MV-4-11 (cell line): ENCODE measurements at regions not wholly inside any gene's neighbourhood (a gene's known extent, or its start where the extent isn't known, plus 50 kb on each side); places are given as distances from the start of the nearest gene placed in this dataset.
"Not testable (repeated sequence)": the region's sequence is repeated elsewhere in the genome, so short reads cannot be mapped to it uniquely, and the experiment has no call there.

Source experiments
- DNase-seq: peaks from one replicate; lab custom pipeline; 2025; lab: John Stamatoyannopoulos, UW

- DNase-seq = no peak
Measured at GRCh38 chr20:4350096-4350495, 101.0 kb upstream of the ADRA1D start.

DNA sequence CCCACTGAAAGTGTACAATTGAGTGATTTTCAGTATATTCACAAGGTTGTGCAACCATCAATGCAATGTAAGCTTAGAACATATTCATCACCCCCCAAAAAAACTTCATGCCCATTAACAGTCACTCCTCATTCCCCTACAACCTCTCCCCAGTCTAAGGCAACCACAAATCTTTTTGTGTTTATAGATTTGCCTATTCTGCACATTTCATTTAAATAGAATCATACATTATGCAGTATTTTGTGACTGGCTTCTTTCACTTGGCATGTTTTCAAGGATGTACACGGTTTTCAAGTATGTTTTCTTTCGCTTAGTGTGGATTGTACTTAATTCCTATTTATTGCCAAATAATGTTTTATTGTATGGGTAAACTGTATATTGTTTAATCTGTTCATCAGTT is 95.6 kb upstream of the ADRA1D start:
- DNase-seq = no peak

GRCh38 chr20:4342609-4343008 is 93.5 kb upstream of the ADRA1D start:
- no peak for DNase-seq

DNA sequence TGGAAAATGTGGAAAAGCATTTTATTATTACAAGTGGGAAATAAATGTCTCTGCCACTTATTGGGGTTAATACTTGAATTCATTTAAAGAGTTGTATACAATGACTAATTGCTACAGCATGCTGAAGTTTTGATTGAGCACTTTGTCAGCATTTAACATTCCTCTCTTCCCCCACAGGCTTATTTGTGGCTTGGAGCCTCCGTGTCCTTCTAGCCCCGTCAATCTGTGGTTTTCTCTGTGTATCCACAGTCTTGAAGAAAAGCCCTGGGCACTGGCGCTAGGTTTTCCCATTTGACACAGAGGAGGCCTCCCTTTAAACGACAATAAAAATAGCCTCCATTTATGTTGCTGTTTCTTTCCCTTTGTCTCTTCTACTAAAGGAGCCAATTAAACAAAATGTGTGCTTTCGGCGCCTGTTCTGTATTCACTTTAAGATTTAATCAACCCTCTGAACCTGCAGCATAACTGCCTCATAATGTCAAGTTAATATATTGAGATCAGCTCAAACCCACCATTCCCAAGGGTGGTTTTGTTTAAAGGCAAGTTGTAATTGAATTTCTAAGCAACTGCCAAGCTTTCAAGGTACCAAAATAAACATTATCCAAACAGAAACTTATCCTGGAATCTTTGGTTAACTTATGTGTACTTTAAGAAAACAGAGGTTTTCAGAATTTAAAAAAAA is 92.9 kb upstream of the ADRA1D start:
- peak; percentile 25 for DNase-seq

DNA sequence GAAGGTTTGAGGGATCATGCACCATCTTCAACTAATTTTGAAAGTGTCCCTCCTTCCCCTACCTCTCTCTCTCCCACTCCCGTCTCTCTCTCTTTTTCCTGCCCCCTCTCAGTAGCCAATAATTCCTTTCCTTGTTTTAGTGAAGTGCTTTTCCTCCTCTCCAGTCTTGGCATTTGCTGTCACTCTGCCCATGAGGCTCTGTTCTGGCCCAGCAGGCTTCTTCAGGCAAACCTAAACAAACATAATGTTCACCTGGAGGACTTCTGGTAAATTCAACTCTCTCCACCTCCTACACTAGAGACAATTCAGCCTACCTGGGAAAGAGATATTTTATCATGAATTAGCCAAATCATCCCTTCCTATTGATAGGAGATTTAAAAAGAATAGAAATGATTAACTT is 86.6 kb upstream of the ADRA1D start:
- no peak for DNase-seq

DNA sequence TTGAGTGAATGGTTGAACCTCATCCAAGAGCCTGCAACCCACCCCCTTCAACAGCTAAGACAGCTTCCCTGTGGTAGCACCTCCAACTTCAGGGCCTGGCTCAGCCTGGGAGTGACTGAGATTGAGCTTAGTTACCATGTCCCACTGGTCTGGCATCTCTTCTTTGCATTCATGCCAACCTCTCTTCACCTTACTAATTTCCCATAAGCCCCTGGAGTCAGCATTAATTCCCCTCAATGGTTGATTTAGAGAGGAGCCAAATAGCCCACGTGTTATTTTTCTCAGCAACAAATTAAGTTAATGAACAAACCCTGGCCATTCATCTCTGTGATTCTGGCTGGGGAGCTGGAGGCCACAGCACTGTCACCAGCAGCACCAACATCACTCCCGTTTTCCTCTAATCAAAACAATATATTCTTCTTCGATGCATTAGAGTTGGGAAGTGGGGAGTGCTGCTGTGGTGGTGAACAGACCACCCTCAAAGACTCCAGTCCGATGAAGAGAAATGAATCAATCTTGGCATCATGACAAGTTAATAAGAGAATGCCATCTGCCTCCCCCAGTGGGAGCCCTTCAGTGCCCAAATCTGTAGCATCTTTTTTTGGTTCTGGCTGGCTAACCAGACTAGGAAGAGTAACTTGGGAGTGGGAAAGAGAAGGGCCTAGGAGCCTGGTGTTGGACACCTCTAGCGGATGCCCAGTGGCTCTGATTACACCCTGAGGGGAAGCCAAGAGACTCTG is 83.2 kb upstream of the ADRA1D start:
- no peak for DNase-seq

DNA sequence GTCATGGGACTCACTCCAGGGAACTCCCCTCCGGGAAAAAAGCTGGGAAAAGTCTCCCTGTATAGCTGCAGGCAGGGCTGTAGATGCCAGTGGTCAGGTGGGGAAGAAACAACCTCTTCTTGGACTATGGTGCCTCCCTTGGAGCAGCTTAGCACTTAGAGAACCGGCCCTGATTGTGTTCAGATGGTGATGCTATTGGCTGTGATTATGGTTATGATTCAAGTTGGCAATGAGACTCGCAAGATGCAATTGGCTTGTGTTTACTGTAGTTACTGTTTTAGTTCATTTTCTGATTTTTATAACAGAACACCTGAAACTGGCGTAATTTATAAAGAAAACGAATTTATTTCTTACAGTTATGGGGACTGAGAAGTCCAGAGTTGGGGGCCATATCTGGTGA is 80.9 kb upstream of the ADRA1D start:
- DNase-seq = no peak

DNA sequence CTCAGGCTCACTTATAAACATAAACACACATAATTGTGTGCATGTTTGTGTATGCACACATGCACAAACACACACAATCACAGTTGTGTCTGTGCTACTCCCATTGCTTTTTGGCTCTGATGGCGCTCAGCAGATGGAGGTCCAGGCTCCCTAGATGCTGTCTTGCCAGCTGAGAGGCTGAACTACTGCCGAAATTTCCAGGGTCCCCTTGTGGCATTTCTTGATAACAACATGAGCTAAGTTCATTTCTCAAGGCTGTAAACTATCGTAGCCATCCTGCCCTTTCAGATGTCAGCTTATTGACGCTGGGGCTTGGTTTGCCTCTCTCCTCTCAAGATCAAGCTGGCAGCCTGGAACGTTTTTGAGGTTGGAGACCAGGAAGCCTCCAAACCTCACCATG is 80.1 kb upstream of the ADRA1D start:
- peak; percentile 21 for DNase-seq

- DNase-seq = no peak
Measured at GRCh38 chr20:4328541-4328940, 79.5 kb upstream of the ADRA1D start.

GRCh38 chr20:4327956-4328355 is 78.9 kb upstream of the ADRA1D start:
- DNase-seq = no peak

GRCh38 chr20:4326195-4327065 is 77.3 kb upstream of the ADRA1D start:
- DNase-seq = peak; percentile 43

DNA sequence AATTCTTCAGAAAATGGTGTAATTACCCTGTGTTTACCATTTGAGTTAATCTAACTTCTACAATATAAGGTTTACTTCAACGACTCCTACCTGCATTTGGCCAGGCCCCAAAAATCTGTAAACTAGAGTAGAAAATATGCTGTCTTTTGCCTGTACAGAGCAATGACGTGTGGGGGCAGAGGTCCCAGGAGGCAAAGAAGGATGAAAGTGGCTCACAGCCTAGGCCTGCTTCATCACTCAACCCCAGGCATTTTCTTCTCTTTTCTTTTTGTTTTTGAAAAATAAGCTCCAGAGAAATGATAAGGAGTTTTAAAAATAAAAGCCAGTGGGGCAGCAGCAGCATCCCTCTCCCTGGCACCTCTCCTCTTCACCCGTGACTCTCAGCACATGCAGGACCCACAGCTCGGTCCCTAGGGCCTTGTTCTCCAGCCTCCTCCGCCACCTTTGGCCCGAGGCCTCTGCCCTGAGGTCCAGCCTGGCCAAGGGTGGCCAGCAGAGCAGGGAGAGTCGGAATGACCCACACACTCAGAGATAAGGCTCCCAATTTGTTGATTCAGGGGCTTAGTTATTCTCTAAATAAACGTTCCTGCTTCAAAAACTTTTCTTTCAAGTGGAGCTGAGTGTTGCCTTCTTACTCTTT is 76.6 kb upstream of the ADRA1D start:
- DNase-seq = no peak

DNA sequence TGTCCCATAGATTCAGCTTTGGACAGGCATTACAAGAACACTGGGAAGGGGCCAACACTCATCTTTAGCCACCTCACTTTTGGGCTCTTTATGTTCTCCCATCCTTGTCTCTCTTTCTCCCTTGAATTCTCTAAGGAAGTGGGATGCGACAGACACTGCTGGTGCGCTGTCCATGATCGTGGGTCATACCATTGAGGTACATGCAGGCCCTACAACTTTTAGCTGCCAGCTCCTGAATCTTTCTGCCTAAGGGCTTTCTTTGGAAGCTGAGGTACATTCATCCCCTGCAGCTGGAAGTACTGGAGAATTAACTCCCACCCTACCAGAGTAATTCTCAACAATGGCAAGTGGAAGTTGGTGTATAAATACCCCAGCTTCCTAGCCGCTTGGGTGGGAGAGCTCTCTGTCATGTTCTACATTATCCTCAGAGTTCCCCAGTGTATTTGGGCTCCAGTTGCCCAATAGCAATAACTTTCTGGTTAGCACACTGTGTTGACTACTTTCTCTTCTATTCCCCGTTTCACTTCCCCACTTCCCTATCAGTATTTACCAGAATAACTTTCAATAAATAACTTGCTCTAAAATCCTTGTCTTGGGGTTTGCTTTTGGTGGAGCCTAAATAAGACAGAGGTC is 75.6 kb upstream of the ADRA1D start:
- peak; percentile 94 for DNase-seq

DNA sequence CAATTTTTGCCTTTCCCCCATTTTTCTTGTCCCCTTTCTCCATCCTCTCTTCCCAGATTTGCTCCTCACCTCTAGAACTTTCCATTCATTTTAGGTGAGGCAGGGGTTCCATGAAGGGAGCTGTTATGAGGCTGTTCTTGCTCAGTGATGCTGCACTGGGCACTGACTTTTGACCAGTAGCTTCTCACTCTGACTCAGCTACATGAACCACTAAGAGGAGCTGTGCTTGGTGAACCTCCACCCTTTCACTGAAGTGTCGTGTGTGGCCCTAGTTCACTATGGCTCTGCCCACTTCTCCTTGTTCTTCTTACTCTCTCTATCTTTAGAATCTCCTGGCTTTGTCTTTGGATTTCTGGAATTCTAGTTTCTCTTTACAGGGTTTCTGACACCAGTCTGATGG is 73.4 kb upstream of the ADRA1D start:
- DNase-seq = peak; percentile 8

DNA sequence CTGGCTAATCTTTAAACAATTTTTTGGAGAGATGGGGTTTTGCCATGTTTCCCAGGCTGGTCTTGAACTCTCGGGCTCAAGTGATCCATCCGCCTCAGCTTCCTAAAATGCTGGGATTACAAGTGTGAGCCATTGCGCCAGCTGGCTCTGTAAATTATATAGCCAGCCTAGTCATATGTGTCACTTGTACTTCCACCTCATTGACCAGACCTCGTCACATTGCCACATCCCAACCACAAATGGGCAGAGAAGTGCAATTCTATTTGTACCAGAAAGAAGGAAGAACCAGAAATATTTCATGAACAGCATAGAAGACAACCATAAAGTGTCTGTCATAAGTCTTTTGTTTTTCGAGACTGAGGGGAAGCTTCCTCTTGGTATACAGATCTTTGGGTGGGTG is 71.2 kb upstream of the ADRA1D start:
- DNase-seq = peak; percentile 100

GRCh38 chr20:4318891-4319290 is 69.8 kb upstream of the ADRA1D start:
- DNase-seq = no peak

DNA sequence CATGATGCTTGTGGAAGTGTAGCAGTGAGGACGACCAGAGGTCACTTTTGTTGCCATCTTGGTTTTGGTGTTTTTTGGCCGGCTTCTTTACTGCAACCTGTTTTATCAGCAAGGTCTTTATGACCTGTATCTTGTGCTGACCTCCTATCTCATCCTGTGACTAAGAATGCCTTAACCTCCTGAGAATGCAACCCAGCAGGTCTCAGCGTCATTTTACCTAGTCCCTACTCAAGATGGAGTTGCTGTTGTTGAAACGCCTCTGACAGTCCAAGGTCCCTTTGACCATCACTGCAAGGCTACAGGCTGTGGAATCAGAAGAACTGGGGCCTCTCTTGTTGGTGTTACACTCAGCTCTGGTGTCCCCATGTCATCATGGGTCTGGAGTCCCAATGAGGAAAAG is 61.5 kb upstream of the ADRA1D start:
- DNase-seq = not testable (repeated sequence)

DNA sequence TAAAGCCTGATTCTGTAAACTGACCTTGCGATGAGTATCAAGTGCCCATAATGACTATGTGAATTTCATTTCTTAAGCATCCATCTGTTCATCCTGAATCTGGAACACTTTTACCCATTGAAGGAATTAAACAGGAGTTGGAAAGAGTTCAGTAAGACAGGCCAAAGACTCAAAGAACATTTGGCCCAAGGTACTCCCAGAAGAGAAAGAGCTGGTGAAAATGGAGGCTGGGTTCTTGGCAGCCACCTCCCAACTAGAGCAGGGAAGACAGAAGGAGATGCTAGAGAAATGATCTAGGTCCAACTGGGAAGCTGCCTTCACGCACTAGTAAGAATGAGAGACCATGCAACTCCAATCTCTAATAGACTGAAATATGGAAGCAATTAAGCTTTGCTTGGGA is 57.1 kb upstream of the ADRA1D start:
- no peak for DNase-seq

GRCh38 chr20:4305091-4305490 is 56.0 kb upstream of the ADRA1D start:
- no peak for DNase-seq

- DNase-seq = no peak
Measured at GRCh38 chr20:4304601-4305000, 55.5 kb upstream of the ADRA1D start.

GRCh38 chr20:4303136-4303535 is 54.0 kb upstream of the ADRA1D start:
- no peak for DNase-seq

- no peak for DNase-seq
Measured at GRCh38 chr20:4300921-4301320, 51.8 kb upstream of the ADRA1D start.
